K562 (cell line): ENCODE measurements at regions not wholly inside any gene's neighbourhood (a gene's known extent, or its start where the extent isn't known, plus 50 kb on each side); places are given as distances from the start of the nearest gene placed in this dataset.

Experiments used
- ATAC-seq: fragments of 200-7000 bp; cut with Tn5 transposase; 3 replicates; pipeline ENCODE4 v1.9.1; 2020; ENCODE audit warnings: moderate library complexity
- BruUV-seq: library from RNA; stranded (reverse); fragments of 400-500 nt; replicated peaks from 2 replicates; lab custom pipeline; 2021; lab: Mats Ljungman, UMichigan
- CTCF ChIA-PET: fragments of 300-600 bp; formaldehyde crosslinking; extraction: SDS; loops from one replicate; lab custom pipeline; 2021; ENCODE audit warnings: low intra/inter-chr PET ratio; lab: Yijun Ruan, JAX
- POLR2A ChIA-PET: fragments of 300-600, 350-650 bp; sonication (Branson Sonifier 250); formaldehyde crosslinking; extraction: SDS; loops from one replicate; lab custom pipeline; 2021; ENCODE audit warnings: antibody characterized with exemption, inconsistent platforms; lab: Yijun Ruan, JAX
- DNase-seq, 4 experiments: peaks; one replicate each; pipeline versions ENCODE4 v3.0.0 to v3.0.0-alpha.2; 2011 to 2018; ENCODE audit warnings: low spot score in 3 of 4, mixed read lengths in 3 of 4; ENCODE audit errors: extremely low read depth in 1 of 4
- FAIRE-seq: peaks from 2 replicates; lab custom pipeline; 2011; peaks lifted over from hg19 to GRCh38; lab: Jason Lieb, UNC
- H2AFZ ChIP-seq: 2 replicates; pipeline ENCODE4 v1.6.0; 2011; ENCODE audit warnings: low read depth, low read length, control low read depth, inconsistent platforms
- H3K27ac ChIP-seq: fragments of 200-600 bp; 3 replicates; pipeline ENCODE4 v1.8.0; 2011; ENCODE audit warnings: low read depth, mild to moderate bottlenecking, control low read depth, inconsistent platforms, low read length, moderate library complexity, mixed read lengths; ENCODE audit errors: extremely low read depth
- H3K27me3 ChIP-seq, 2 experiments: fragments of 300-600 bp in 1 of 2; 2 replicates in 1 of 2; 3 replicates in 1 of 2; pipeline versions ENCODE4 v1.6.0 to v1.8.0; 2011; ENCODE audit warnings: inconsistent platforms in 2 of 2, low read length in 2 of 2, mild to moderate bottlenecking in 1 of 2, mixed read lengths in 1 of 2, moderate library complexity in 1 of 2; ENCODE audit not compliant: control insufficient read depth in 2 of 2, insufficient read depth in 2 of 2
- H3K36me3 ChIP-seq: fragments of 300-600 bp; 3 replicates; pipeline ENCODE4 v1.8.0; 2011; ENCODE audit warnings: mild to moderate bottlenecking, low read length, inconsistent platforms; ENCODE audit not compliant: control insufficient read depth, insufficient read depth
- H3K4me1 ChIP-seq, 2 experiments: fragments of 200-600 bp in 1 of 2; replicated peaks in 1 of 2; 2 replicates in 1 of 2; 3 replicates in 1 of 2; pipeline versions ENCODE4 v1.5.1 to v1.8.0; 2011; ENCODE audit warnings: inconsistent platforms in 2 of 2, low read length in 2 of 2, mild to moderate bottlenecking in 1 of 2, mixed read lengths in 1 of 2, moderate library complexity in 1 of 2; ENCODE audit not compliant: control insufficient read depth in 2 of 2, insufficient read depth in 2 of 2
- H3K4me2 ChIP-seq: 2 replicates; pipeline ENCODE4 v1.6.1; 2011; ENCODE audit warnings: low read length, control low read depth, inconsistent platforms, mixed read lengths; ENCODE audit not compliant: insufficient read depth
- H3K4me3 ChIP-seq: fragments of 200-600 bp; sonication (generic), shearing (Covaris generic); 2 replicates; pipeline ENCODE4 v1.5.1; 2016; ENCODE audit warnings: control low read depth, inconsistent platforms
- H3K79me2 ChIP-seq: fragments of 200-600 bp; 3 replicates; pipeline ENCODE4 v1.8.0; 2011; ENCODE audit warnings: low read length, inconsistent platforms; ENCODE audit not compliant: control insufficient read depth, insufficient read depth
- H3K9ac ChIP-seq, 2 experiments: 2 replicates each; pipeline versions ENCODE4 v1.6.0 to v1.6.1; 2011; ENCODE audit warnings: low read depth in 2 of 2, low read length in 2 of 2, control low read depth in 1 of 2, inconsistent platforms in 1 of 2, mild to moderate bottlenecking in 1 of 2, mixed read lengths in 1 of 2; ENCODE audit not compliant: insufficient read depth in 1 of 2
- H3K9me1 ChIP-seq: one replicate; pipeline ENCODE4 v1.6.0; 2011; ENCODE audit warnings: inconsistent platforms, mild to moderate bottlenecking, low read length, moderate library complexity; ENCODE audit not compliant: control insufficient read depth, insufficient read depth
- H3K9me3 ChIP-seq: replicated peaks from 2 replicates; pipeline ENCODE4 v1.5.1; 2011; ENCODE audit warnings: low read depth, low read length, inconsistent platforms; ENCODE audit not compliant: control insufficient read depth, insufficient read depth
- H4K20me1 ChIP-seq: replicated peaks from 2 replicates; pipeline ENCODE4 v1.6.1; 2011; ENCODE audit warnings: low read length, inconsistent platforms, mixed read lengths; ENCODE audit not compliant: control insufficient read depth, insufficient read depth
- ARID2 ChIP-seq: fragments of 450-650 bp; IDR thresholded peaks from 2 replicates; pipeline ENCODE4 v1.6.1; 2017; ENCODE audit warnings: antibody characterized with exemption, mild to moderate bottlenecking
- BACH1 ChIP-seq: fragments of 200-800 bp; sonication (Bioruptor generic); IDR thresholded peaks from 2 replicates; pipeline ENCODE4 v1.6.1; 2016; ENCODE audit warnings: missing genetic modification characterization, missing compliant biosample characterization
- CHCHD3 ChIP-seq: fragments of 250-450 bp; sonication (Bioruptor Pico); IDR thresholded peaks from 2 replicates; pipeline ENCODE4 v2.1.2; 2022; ENCODE audit warnings: mild to moderate bottlenecking
- NR3C1 ChIP-seq: sonication (generic); formaldehyde crosslinking; IDR thresholded peaks from 2 replicates; pipeline ENCODE4 v1.8.1; 2022; ENCODE audit warnings: missing genetic modification reagents
- OTX1 ChIP-seq: fragments of 450-650 bp; formaldehyde crosslinking; IDR thresholded peaks from 2 replicates; pipeline ENCODE4 v1.4.0; 2022; ENCODE audit warnings: mild to moderate bottlenecking
- ZNF224 ChIP-seq: sonication (generic); formaldehyde crosslinking; IDR thresholded peaks from 2 replicates; pipeline ENCODE4 v1.8.0; 2022; ENCODE audit warnings: mild to moderate bottlenecking, missing genetic modification reagents
- ZNF76 ChIP-seq: fragments of 250-450 bp; sonication (Bioruptor Pico); IDR thresholded peaks from 2 replicates; pipeline ENCODE4 v1.4.0; 2020; ENCODE audit warnings: mild to moderate bottlenecking, moderate library complexity, borderline replicate concordance
- WGBS: fragments of 100-300 bp; shearing (Covaris generic); methylation state at CpG from one replicate; pipeline ENCODE4 v1.1.6; 2016; ENCODE audit warnings: low coverage, mixed read lengths; ENCODE audit not compliant: insufficient coverage; ENCODE audit errors: missing lambda C conversion rate; 5-methylcytosine and 5-hydroxymethylcytosine counted together
- in situ Hi-C: fragments of 300-500 bp; cut with MboI; formaldehyde crosslinking; loops from 4 replicates; pipeline ENCODE4 v1.15.0; 2018; ENCODE audit warnings: inconsistent platforms, mixed read lengths
- intact Hi-C: fragments of 100-400 bp; cut with micrococcal nuclease; formaldehyde crosslinking; loops from 2 replicates; pipeline ENCODE4 v1.14.2; 2022
- TF ChIP-seq, protein P1 (sequence below): fragments of 250-450 bp; sonication (Bioruptor Pico); IDR thresholded peaks from 2 replicates; pipeline ENCODE4 v1.4.0; 2020

- ChIA-PET CTCF (no interaction called here), POLR2A (no interaction called here)
- in situ Hi-C loops (no loop called here), intact Hi-C loops (no loop called here)
- Histone ChIP-seq H3K27ac (no peak overlapping the region), H3K4me1 (no peaks in the 10 kb centered on the region), H3K9me3 (no peaks in the 10 kb centered on the region), H3K9ac (no peak overlapping the region), H3K27me3 (no peaks in the 10 kb centered on the region), H3K36me3 (no peaks in the 10 kb centered on the region), H3K9me1 (no peaks in the 10 kb centered on the region), H3K4me2 (no peak overlapping the region), H3K4me3 (no peak overlapping the region), H3K79me2 (no peaks in the 10 kb centered on the region), H2AFZ (no peak overlapping the region), H4K20me1 (no peaks in the 10 kb centered on the region)
- no peak for TF ChIP-seq ZNF224 (CRISPR knock-in tag)
- TF ChIP-seq, protein P1, sequence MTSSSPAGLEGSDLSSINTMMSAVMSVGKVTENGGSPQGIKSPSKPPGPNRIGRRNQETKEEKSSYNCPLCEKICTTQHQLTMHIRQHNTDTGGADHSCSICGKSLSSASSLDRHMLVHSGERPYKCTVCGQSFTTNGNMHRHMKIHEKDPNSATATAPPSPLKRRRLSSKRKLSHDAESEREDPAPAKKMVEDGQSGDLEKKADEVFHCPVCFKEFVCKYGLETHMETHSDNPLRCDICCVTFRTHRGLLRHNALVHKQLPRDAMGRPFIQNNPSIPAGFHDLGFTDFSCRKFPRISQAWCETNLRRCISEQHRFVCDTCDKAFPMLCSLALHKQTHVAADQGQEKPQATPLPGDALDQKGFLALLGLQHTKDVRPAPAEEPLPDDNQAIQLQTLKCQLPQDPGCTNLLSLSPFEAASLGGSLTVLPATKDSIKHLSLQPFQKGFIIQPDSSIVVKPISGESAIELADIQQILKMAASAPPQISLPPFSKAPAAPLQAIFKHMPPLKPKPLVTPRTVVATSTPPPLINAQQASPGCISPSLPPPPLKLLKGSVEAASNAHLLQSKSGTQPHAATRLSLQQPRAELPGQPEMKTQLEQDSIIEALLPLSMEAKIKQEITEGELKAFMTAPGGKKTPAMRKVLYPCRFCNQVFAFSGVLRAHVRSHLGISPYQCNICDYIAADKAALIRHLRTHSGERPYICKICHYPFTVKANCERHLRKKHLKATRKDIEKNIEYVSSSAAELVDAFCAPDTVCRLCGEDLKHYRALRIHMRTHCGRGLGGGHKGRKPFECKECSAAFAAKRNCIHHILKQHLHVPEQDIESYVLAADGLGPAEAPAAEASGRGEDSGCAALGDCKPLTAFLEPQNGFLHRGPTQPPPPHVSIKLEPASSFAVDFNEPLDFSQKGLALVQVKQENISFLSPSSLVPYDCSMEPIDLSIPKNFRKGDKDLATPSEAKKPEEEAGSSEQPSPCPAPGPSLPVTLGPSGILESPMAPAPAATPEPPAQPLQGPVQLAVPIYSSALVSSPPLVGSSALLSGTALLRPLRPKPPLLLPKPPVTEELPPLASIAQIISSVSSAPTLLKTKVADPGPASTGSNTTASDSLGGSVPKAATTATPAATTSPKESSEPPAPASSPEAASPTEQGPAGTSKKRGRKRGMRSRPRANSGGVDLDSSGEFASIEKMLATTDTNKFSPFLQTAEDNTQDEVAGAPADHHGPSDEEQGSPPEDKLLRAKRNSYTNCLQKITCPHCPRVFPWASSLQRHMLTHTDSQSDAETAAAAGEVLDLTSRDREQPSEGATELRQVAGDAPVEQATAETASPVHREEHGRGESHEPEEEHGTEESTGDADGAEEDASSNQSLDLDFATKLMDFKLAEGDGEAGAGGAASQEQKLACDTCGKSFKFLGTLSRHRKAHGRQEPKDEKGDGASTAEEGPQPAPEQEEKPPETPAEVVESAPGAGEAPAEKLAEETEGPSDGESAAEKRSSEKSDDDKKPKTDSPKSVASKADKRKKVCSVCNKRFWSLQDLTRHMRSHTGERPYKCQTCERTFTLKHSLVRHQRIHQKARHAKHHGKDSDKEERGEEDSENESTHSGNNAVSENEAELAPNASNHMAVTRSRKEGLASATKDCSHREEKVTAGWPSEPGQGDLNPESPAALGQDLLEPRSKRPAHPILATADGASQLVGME (CRISPR knock-in tag) = no peak
- no peak for TF ChIP-seq ARID2
- no peak for TF ChIP-seq NR3C1 (CRISPR knock-in tag)
- TF ChIP-seq BACH1 = no peak
- TF ChIP-seq CHCHD3 (CRISPR knock-in tag) = no peak
- TF ChIP-seq ZNF76 (CRISPR knock-in tag) = no peak
- TF ChIP-seq OTX1 (CRISPR knock-in tag) = no peak
- 0% methylated on average over 1 of the region's 1 CpG for WGBS
- FAIRE-seq = no peak
- no TSS peak for BruUV-seq
- no peak for DNase-seq
- no peak for ATAC-seq
Observed at GRCh38 chr10:90458571-90458970, 399.3 kb downstream of the HTR7 start.
